HEK293 (cell line): ENCODE measurements at regions not wholly inside any gene's neighbourhood (a gene's known extent, or its start where the extent isn't known, plus 50 kb on each side); places are given as distances from the start of the nearest gene placed in this dataset.

Experiments
- CTCF ChIA-PET: fragments of 350-600 bp; formaldehyde crosslinking; extraction: SDS; loops from one replicate; lab custom pipeline; 2021; ENCODE audit warnings: antibody characterized with exemption; lab: Yijun Ruan, JAX
- POLR2A ChIA-PET: fragments of 300-600 bp; formaldehyde crosslinking; extraction: SDS; loops from one replicate; lab custom pipeline; 2020; ENCODE audit warnings: antibody characterized with exemption, inconsistent platforms; lab: Yijun Ruan, JAX
- H3K27ac ChIP-seq: fragments of 200-500 bp; sonication (Bioruptor generic); 2 replicates; pipeline ENCODE4 v1.5.1; 2014; ENCODE audit warnings: low read depth, low read length, control low read depth, inconsistent platforms; ENCODE audit errors: extremely low read depth
- H3K36me3 ChIP-seq, 2 experiments: fragments of 200-500 bp in 1 of 2; sonication (Bioruptor generic) in 1 of 2; 1 replicate in 1 of 2; 2 replicates in 1 of 2; pipeline ENCODE4 v1.5.1; 2014 to 2017; ENCODE audit warnings: inconsistent platforms in 2 of 2, low read length in 2 of 2; ENCODE audit not compliant: control insufficient read depth in 2 of 2, insufficient read depth in 1 of 2
- H3K4me1 ChIP-seq: fragments of 200-500 bp; sonication (Bioruptor generic); 2 replicates; pipeline ENCODE4 v1.5.1; 2014; ENCODE audit warnings: mild to moderate bottlenecking, low read length, inconsistent platforms; ENCODE audit not compliant: control insufficient read depth, insufficient read depth
- H3K4me3 ChIP-seq: 2 replicates; pipeline ENCODE4 v1.5.1; 2011; ENCODE audit warnings: low read depth, mild to moderate bottlenecking, control low read depth, low read length, moderate library complexity
- H3K9me3 ChIP-seq: fragments of 200-500 bp; sonication (Bioruptor generic); 2 replicates; pipeline ENCODE4 v1.5.1; 2014; ENCODE audit warnings: low read depth, low read length, inconsistent platforms; ENCODE audit not compliant: control insufficient read depth, insufficient read depth
- EGR2 ChIP-seq: fragments of 450-650 bp; formaldehyde crosslinking; IDR thresholded peaks from 2 replicates; pipeline ENCODE4 v1.5.1; 2016; ENCODE audit warnings: low read depth, missing biosample characterization, missing genetic modification characterization
- OSR2 ChIP-seq: fragments of 450-650 bp; formaldehyde crosslinking; IDR thresholded peaks from 2 replicates; pipeline ENCODE4 v1.5.1; 2016; ENCODE audit warnings: missing biosample characterization, missing genetic modification characterization
- ZBTB17 ChIP-seq: fragments of 450-650 bp; formaldehyde crosslinking; IDR thresholded peaks from 2 replicates; pipeline ENCODE4 v1.5.1; 2016; ENCODE audit warnings: missing biosample characterization, missing genetic modification characterization
- ZNF132 ChIP-seq: fragments of 450-650 bp; formaldehyde crosslinking; IDR thresholded peaks from 2 replicates; pipeline ENCODE4 v1.5.1; 2017; ENCODE audit warnings: missing biosample characterization, missing genetic modification characterization, borderline replicate concordance
- ZNF221 ChIP-seq: fragments of 450-650 bp; formaldehyde crosslinking; IDR thresholded peaks from 2 replicates; pipeline ENCODE4 v1.5.1; 2017; ENCODE audit warnings: missing biosample characterization, missing genetic modification characterization, borderline replicate concordance
- ZNF354C ChIP-seq: fragments of 450-650 bp; formaldehyde crosslinking; IDR thresholded peaks from 2 replicates; pipeline ENCODE4 v1.5.1; 2016; ENCODE audit warnings: missing biosample characterization, missing genetic modification characterization, low read depth, borderline replicate concordance
- ZNF600 ChIP-seq: fragments of 450-650 bp; formaldehyde crosslinking; IDR thresholded peaks from 2 replicates; pipeline ENCODE4 v1.5.1; 2016; ENCODE audit warnings: missing biosample characterization, missing genetic modification characterization
- ZNF626 ChIP-seq: fragments of 450-650 bp; sonication (Bioruptor Pico); formaldehyde crosslinking; IDR thresholded peaks from 2 replicates; pipeline ENCODE4 v1.5.1; 2018; ENCODE audit warnings: missing biosample characterization, missing genetic modification characterization, inconsistent platforms
- ZNF843 ChIP-seq: fragments of 450-650 bp; formaldehyde crosslinking; IDR thresholded peaks from 2 replicates; pipeline ENCODE4 v1.5.1; 2016; ENCODE audit warnings: missing biosample characterization, missing genetic modification characterization
- TF ChIP-seq, protein P1 (sequence below): fragments of 450-650 bp; formaldehyde crosslinking; conservative IDR thresholded peaks from 2 replicates; pipeline ENCODE4 v1.5.1; 2016; ENCODE audit warnings: low read depth, missing biosample characterization, missing genetic modification characterization
- TF ChIP-seq, protein P2 (sequence below): fragments of 450-650 bp; formaldehyde crosslinking; IDR thresholded peaks from 2 replicates; pipeline ENCODE4 v1.5.1; 2016; ENCODE audit warnings: missing biosample characterization, missing genetic modification characterization
- TF ChIP-seq, protein P3 (sequence below): fragments of 450-650 bp; IDR thresholded peaks from 2 replicates; pipeline ENCODE4 v1.5.1; 2018; ENCODE audit warnings: missing biosample characterization, mild to moderate bottlenecking, missing genetic modification characterization
- TF ChIP-seq, protein P4 (sequence below): fragments of 450-650 bp; formaldehyde crosslinking; IDR thresholded peaks from 2 replicates; pipeline ENCODE4 v1.5.1; 2016; ENCODE audit warnings: missing biosample characterization, missing genetic modification characterization

DNA sequence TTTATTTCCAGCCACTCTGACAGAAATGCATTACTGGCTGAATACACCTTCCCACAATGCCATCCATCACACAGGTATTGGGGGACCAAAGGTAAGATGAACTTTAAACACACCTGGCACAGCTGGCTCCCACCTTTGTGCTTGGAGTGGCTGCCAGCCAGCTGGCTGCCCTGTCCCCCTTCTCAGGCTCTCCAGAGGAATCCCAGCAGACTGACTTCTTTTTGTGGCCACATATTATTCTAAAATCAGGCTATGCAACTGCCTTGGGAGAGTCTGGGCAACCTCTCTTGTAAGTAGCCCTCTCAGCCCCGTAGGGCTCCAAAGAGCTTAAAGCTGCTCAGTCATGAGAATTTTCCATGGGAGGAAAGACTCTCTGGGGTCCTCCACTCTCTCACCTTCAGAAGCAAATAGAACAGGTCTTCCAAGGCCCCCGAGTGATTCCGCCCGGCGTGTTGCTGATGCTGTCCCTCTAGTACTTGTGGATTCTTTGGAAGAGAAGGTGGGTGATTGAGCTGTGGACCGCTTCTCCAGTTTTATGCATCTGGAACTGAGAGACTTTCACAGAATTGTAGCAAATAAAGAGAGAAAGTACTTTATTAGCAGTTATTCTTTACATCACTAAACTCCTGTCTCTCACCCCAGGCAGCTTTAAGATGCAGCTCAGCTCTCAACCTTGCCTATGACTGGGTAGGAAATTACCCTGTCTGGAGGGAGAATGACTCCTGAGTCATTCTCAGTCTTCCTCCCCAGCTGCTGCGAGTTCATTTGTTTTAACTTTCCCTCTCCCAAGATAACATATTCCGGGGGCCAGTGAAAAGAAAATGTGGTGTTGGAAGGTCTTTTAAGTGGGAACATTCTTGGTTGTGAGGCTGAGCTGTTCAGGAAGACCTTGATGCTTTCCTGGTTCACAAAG lies 159.4 kb upstream of the PITX1 start:
- TF ChIP-seq ZNF600 (tag by site-specific recombination) (no peak), ZBTB17 (tag by site-specific recombination) (no peak), EGR2 (tag by site-specific recombination) (no peak), ZNF843 (tag by site-specific recombination) (no peak), ZNF221 (tag by site-specific recombination) (no peak), ZNF132 (no peak), ZNF626 (tag by site-specific recombination) (no peak), OSR2 (tag by site-specific recombination) (no peak)
- TF ChIP-seq, protein P1, sequence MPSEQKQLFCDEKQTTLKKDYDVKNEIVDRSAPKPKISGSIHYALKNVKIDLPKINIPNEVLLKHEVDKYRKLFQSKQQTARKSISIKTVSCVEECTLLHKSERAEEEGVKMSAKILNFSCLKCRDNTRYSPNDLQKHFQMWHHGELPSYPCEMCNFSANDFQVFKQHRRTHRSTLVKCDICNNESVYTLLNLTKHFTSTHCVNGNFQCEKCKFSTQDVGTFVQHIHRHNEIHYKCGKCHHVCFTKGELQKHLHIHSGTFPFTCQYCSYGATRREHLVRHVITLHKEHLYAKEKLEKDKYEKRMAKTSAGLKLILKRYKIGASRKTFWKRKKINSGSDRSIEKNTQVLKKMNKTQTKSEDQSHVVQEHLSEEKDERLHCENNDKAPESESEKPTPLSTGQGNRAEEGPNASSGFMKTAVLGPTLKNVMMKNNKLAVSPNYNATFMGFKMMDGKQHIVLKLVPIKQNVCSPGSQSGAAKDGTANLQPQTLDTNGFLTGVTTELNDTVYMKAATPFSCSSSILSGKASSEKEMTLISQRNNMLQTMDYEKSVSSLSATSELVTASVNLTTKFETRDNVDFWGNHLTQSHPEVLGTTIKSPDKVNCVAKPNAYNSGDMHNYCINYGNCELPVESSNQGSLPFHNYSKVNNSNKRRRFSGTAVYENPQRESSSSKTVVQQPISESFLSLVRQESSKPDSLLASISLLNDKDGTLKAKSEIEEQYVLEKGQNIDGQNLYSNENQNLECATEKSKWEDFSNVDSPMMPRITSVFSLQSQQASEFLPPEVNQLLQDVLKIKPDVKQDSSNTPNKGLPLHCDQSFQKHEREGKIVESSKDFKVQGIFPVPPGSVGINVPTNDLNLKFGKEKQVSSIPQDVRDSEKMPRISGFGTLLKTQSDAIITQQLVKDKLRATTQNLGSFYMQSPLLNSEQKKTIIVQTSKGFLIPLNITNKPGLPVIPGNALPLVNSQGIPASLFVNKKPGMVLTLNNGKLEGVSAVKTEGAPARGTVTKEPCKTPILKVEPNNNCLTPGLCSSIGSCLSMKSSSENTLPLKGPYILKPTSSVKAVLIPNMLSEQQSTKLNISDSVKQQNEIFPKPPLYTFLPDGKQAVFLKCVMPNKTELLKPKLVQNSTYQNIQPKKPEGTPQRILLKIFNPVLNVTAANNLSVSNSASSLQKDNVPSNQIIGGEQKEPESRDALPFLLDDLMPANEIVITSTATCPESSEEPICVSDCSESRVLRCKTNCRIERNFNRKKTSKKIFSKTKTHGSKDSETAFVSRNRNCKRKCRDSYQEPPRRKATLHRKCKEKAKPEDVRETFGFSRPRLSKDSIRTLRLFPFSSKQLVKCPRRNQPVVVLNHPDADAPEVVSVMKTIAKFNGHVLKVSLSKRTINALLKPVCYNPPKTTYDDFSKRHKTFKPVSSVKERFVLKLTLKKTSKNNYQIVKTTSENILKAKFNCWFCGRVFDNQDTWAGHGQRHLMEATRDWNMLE (tag by site-specific recombination) = no peak
- TF ChIP-seq, protein P2, sequence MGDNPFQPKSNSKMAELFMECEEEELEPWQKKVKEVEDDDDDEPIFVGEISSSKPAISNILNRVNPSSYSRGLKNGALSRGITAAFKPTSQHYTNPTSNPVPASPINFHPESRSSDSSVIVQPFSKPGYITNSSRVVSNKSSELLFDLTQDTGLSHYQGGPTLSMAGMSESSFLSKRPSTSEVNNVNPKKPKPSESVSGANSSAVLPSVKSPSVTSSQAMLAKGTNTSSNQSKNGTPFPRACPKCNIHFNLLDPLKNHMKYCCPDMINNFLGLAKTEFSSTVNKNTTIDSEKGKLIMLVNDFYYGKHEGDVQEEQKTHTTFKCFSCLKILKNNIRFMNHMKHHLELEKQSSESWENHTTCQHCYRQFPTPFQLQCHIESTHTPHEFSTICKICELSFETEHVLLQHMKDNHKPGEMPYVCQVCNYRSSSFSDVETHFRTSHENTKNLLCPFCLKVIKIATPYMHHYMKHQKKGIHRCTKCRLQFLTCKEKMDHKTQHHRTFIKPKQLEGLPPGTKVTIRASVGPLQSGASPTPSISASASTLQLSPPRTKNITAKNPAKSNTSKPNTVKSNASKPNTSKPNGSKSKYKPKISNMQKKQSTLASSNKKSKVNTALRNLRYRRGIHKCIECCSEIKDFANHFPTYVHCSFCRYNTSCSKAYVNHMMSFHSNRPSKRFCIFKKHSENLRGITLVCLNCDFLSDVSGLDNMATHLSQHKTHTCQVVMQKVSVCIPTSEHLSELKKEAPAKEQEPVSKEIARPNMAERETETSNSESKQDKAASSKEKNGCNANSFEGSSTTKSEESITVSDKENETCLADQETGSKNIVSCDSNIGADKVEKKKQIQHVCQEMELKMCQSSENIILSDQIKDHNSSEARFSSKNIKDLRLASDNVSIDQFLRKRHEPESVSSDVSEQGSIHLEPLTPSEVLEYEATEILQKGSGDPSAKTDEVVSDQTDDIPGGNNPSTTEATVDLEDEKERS = no peak
- TF ChIP-seq, protein P3, sequence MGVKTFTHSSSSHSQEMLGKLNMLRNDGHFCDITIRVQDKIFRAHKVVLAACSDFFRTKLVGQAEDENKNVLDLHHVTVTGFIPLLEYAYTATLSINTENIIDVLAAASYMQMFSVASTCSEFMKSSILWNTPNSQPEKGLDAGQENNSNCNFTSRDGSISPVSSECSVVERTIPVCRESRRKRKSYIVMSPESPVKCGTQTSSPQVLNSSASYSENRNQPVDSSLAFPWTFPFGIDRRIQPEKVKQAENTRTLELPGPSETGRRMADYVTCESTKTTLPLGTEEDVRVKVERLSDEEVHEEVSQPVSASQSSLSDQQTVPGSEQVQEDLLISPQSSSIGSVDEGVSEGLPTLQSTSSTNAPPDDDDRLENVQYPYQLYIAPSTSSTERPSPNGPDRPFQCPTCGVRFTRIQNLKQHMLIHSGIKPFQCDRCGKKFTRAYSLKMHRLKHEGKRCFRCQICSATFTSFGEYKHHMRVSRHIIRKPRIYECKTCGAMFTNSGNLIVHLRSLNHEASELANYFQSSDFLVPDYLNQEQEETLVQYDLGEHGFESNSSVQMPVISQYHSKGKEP = no peak
- TF ChIP-seq, protein P4, sequence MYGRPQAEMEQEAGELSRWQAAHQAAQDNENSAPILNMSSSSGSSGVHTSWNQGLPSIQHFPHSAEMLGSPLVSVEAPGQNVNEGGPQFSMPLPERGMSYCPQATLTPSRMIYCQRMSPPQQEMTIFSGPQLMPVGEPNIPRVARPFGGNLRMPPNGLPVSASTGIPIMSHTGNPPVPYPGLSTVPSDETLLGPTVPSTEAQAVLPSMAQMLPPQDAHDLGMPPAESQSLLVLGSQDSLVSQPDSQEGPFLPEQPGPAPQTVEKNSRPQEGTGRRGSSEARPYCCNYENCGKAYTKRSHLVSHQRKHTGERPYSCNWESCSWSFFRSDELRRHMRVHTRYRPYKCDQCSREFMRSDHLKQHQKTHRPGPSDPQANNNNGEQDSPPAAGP (tag by site-specific recombination) = no peak
- CTCF ChIA-PET = interaction anchor here (0.6 to 2.0 kb wide), 10 partner anchors 9 to 511 kb away, joined by 3 to 11 read pairs (median 4); no protein-coding TSS in a partner anchor
- Histone ChIP-seq H3K36me3 (no peaks in the 10 kb centered on the region), H3K9me3 (no peaks in the 10 kb centered on the region), H3K27ac (no peak overlapping the region), H3K4me1 (no peaks in the 10 kb centered on the region), H3K4me3 (no peak overlapping the region)
- POLR2A ChIA-PET = interaction anchor here (1.4 kb wide), 1 partner anchor 319 kb away, joined by 3 read pairs; the partner anchor contains the start of gene TXNDC15

DNA sequence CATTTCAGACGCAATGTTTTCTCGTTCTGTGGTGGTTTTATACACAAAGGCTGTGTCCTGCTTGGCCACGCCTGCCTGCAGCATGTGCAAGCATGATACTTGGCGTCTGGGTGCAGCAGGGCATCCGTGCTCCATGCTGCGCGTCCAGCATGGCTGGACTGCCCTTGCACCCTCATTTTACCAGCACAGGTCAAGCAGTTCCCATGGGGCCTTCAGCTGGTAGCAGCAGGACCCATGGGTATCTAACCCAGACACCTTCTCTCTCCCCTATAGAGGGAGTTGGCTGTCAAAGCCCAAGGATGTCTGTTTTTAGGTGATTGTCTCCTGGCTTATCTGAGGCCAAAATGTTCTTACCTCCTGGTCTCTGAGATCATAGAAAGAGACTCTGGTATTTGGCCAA lies 158.3 kb upstream of the PITX1 start:
- no peaks in the 10 kb centered on the region for H3K9me3 ChIP-seq
- ChIA-PET POLR2A (no interaction called here), CTCF (interaction anchor here (1.1 to 2.2 kb wide), 6 partner anchors 10 to 275 kb away, joined by 6 to 11 read pairs (median 6); no protein-coding TSS in a partner anchor)
- no peak overlapping the region for H3K4me3 ChIP-seq
- H3K36me3 ChIP-seq = no peaks in the 10 kb centered on the region
- H3K4me1 ChIP-seq = no peaks in the 10 kb centered on the region
- no peak for TF ChIP-seq ZNF354C (tag by site-specific recombination)
- H3K27ac ChIP-seq = no peak overlapping the region
